Panc1 (cell line): ENCODE measurements at regions not wholly inside any gene's neighbourhood (a gene's known extent, or its start where the extent isn't known, plus 50 kb on each side); places are given as distances from the start of the nearest gene placed in this dataset.

Experiments
- ATAC-seq: fragments of 200-7000 bp; cut with Tn5 transposase; 2 replicates; pipeline ENCODE4 v1.9.1; 2020; ENCODE audit warnings: mild to moderate bottlenecking, moderate library complexity
- BruUV-seq: library from RNA; stranded (reverse); fragments of 400-500 nt; replicated peaks from 2 replicates; lab custom pipeline; 2021; lab: Mats Ljungman, UMichigan
- CTCF ChIA-PET: fragments of 300-600 bp; sonication (Branson Sonifier 250); formaldehyde crosslinking; loops from one replicate; lab custom pipeline; 2022; ENCODE audit warnings: antibody characterized with exemption; lab: Charles Lee
- POLR2A ChIA-PET: fragments of 300-600 bp; sonication (Branson Sonifier 250); formaldehyde crosslinking; loops from one replicate; lab custom pipeline; 2022; ENCODE audit warnings: antibody characterized with exemption; lab: Charles Lee
- DNase-seq: peaks from one replicate; pipeline ENCODE4 v3.0.0-alpha.2; 2010; ENCODE audit warnings: low read depth, low spot score
- H3K27ac ChIP-seq: 2 replicates; pipeline ENCODE4 v1.5.1; 2011; ENCODE audit warnings: mild to moderate bottlenecking, low read length, inconsistent platforms
- H3K27me3 ChIP-seq: fragments of 200-500 bp; sonication (Bioruptor generic); 2 replicates; pipeline ENCODE4 v1.6.0; 2014; ENCODE audit warnings: low read length, inconsistent platforms; ENCODE audit not compliant: control insufficient read depth, insufficient read depth
- H3K36me3 ChIP-seq: fragments of 200-500 bp; sonication (Bioruptor generic); 2 replicates; pipeline ENCODE4 v1.5.1; 2014; ENCODE audit warnings: inconsistent platforms, mild to moderate bottlenecking, low read length, moderate library complexity; ENCODE audit not compliant: control insufficient read depth, insufficient read depth
- H3K4me1 ChIP-seq: 2 replicates; pipeline ENCODE4 v1.5.1; 2011; ENCODE audit warnings: inconsistent platforms, mild to moderate bottlenecking, low read length, moderate library complexity; ENCODE audit not compliant: control insufficient read depth, insufficient read depth
- H3K4me3 ChIP-seq, 2 experiments: 2 replicates each; pipeline ENCODE4 v1.5.1; 2011 to 2012; ENCODE audit warnings: low read depth in 2 of 2, low read length in 2 of 2, mild to moderate bottlenecking in 2 of 2, inconsistent platforms in 1 of 2, moderate library complexity in 1 of 2
- H3K9me3 ChIP-seq: fragments of 200-500 bp; sonication (Bioruptor generic); 2 replicates; pipeline ENCODE4 v1.5.1; 2014; ENCODE audit warnings: low read depth, mild to moderate bottlenecking, inconsistent platforms, low read length, moderate library complexity; ENCODE audit not compliant: control insufficient read depth, insufficient read depth
- POLR2AphosphoS5 ChIP-seq: IDR thresholded peaks from 2 replicates; pipeline ENCODE4 v1.6.1; 2012; ENCODE audit warnings: mild to moderate bottlenecking, low read depth, low read length, moderate library complexity
- SIN3A ChIP-seq: IDR thresholded peaks from 2 replicates; pipeline ENCODE4 v1.6.1; 2012; ENCODE audit warnings: low read depth, mild to moderate bottlenecking, low read length, moderate library complexity, borderline replicate concordance; ENCODE audit not compliant: insufficient read depth
- TCF7L2 ChIP-seq: IDR thresholded peaks from 2 replicates; pipeline ENCODE4 v1.6.1; 2011; ENCODE audit warnings: mild to moderate bottlenecking, low read depth, low read length, inconsistent platforms
- in situ Hi-C: cut with HindIII; loops from 2 replicates; pipeline ENCODE4 v1.10.0; 2016; ENCODE audit warnings: low sequenced_read_pairs, low pct_unique_long_range_greater_than_20kb
- intact Hi-C: fragments of 100-400 bp; cut with micrococcal nuclease; formaldehyde crosslinking; loops from one replicate; pipeline ENCODE4 v1.10.0; 2022; ENCODE audit not compliant: unreplicated experiment
- TF ChIP-seq, protein P1 (sequence below), 2 experiments: IDR thresholded peaks; 2 replicates each; pipeline ENCODE4 v1.6.1; 2011 to 2012; ENCODE audit warnings: low read depth in 2 of 2, control low read depth in 1 of 2, low read length in 1 of 2, mild to moderate bottlenecking in 1 of 2, moderate library complexity in 1 of 2; ENCODE audit not compliant: insufficient read depth in 1 of 2
- TF ChIP-seq, protein P2 (sequence below): fragments of 450-650 bp; IDR thresholded peaks from 2 replicates; pipeline ENCODE4 v1.5.1; 2017; ENCODE audit warnings: mild to moderate bottlenecking

DNA sequence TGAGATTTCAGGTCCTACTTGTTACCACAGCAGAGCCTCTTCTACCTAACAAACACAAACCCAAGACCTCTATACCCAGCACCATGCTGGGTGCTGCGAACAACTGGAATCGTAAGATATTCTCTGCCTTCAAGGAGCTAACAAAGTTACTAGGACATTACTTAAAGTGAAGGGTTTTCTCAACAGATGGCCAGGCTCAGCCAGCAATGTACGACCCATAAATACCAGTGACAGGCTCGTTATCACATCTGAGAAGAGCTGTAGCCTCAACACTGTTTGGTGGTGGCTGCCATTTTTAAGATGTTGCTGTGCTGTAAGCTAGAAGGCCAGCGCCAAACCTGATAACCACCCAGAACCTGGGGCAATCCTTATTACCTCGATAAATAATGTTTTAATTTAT, 406.5 kb downstream of the KIF16B start:
- Histone ChIP-seq H3K9me3 (no peaks in the 10 kb centered on the region), H3K4me3 (no peak overlapping the region), H3K36me3 (no peaks in the 10 kb centered on the region), H3K27me3 (no peaks in the 10 kb centered on the region), H3K4me1 (no peaks in the 10 kb centered on the region), H3K27ac (no peak overlapping the region)
- TF ChIP-seq POLR2AphosphoS5: no peak
- ChIA-PET CTCF (no interaction called here), POLR2A (no interaction called here)
- no TSS peak for BruUV-seq
- DNase-seq: no peak
- ATAC-seq: no peak
- in situ Hi-C loops (no loop called here), intact Hi-C loops (no loop called here)

DNA sequence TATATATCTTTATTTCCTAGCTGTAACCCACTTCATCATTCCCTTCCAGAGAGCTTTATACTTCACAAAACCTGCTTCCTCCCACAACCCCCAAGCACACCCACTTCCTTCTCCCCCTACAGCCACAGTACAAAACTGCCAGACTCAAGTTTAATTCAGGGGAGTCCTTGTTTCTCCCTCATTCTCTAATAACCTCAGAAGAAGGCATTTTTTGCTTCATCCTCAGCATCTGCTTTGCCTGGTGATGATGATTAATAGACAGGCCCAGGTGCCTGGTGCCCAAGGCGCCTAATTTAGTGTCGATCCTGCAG, 414.3 kb downstream of the KIF16B start:
- DNase-seq (no peak), ATAC-seq (no peak)
- no peak overlapping the region for H3K27ac ChIP-seq
- in situ Hi-C loops: no loop called here
- no peaks in the 10 kb centered on the region for H3K4me1 ChIP-seq
- H3K27me3 ChIP-seq: no peaks in the 10 kb centered on the region
- no peak overlapping the region for H3K4me3 ChIP-seq
- BruUV-seq: no TSS peak
- H3K9me3 ChIP-seq: 0 out of 2 replicates have a peak, but pooled peaks cover 1% of the 10 kb centered on the region
- no peaks in the 10 kb centered on the region for H3K36me3 ChIP-seq
- TF ChIP-seq POLR2AphosphoS5 (no peak), TCF7L2 (no peak)
- TF ChIP-seq, protein P1, sequence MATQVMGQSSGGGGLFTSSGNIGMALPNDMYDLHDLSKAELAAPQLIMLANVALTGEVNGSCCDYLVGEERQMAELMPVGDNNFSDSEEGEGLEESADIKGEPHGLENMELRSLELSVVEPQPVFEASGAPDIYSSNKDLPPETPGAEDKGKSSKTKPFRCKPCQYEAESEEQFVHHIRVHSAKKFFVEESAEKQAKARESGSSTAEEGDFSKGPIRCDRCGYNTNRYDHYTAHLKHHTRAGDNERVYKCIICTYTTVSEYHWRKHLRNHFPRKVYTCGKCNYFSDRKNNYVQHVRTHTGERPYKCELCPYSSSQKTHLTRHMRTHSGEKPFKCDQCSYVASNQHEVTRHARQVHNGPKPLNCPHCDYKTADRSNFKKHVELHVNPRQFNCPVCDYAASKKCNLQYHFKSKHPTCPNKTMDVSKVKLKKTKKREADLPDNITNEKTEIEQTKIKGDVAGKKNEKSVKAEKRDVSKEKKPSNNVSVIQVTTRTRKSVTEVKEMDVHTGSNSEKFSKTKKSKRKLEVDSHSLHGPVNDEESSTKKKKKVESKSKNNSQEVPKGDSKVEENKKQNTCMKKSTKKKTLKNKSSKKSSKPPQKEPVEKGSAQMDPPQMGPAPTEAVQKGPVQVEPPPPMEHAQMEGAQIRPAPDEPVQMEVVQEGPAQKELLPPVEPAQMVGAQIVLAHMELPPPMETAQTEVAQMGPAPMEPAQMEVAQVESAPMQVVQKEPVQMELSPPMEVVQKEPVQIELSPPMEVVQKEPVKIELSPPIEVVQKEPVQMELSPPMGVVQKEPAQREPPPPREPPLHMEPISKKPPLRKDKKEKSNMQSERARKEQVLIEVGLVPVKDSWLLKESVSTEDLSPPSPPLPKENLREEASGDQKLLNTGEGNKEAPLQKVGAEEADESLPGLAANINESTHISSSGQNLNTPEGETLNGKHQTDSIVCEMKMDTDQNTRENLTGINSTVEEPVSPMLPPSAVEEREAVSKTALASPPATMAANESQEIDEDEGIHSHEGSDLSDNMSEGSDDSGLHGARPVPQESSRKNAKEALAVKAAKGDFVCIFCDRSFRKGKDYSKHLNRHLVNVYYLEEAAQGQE (IDR thresholded peaks at IDR 0.05; ENCODE audit: insufficient read depth in 1 of 2, low read depth in 2 of 2, low read length in 1 of 2): no peak
- ChIA-PET POLR2A (no interaction called here), CTCF (no interaction called here)
- intact Hi-C loops: no loop called here

DNA sequence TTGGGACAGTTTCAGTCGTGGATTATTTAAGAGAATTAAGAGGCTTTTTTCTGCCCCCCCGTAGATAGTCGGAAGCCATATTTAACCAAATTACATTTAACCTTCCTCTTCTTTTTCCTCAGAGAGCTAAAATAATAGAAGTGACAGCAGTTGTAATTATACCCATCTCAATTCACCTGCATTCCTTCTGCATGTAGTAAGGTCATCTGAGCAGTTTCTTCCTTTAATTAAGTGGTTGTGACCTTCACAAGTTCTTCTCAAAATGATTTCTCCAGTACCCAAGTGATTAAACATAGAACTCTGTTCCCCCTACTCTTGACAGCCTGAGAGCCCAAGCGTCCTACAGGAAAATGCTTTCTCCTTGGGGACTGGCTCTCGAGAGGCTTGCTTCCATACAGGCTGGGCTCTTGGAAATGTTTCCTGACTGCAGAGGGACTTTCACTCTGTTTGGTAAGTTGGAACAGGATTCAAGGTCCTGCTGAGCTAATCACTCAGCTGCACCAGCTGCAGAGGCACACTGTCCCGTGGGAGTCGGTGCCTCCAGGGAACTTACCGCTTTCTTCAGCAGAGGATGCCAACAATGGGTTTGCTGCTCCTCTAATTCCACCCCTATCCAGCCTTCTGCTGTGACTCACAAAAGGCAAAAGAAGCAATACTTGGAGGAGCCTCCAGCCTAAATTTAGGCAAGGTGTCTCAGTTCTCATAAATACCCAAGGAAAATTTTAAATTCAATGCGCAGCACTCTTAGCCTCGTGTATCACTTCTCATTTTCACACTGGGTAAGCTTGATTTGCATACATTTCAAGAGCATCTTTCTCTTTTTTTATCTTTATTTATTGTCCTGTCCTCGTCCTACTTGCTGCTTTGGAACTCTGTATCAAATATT, 414.9 kb downstream of the KIF16B start:
- no peaks in the 10 kb centered on the region for H3K4me1 ChIP-seq
- H3K27ac ChIP-seq: no peak overlapping the region
- TF ChIP-seq, protein P1 (IDR thresholded peaks at IDR 0.05; ENCODE audit: insufficient read depth in 1 of 2, low read depth in 2 of 2, low read length in 1 of 2): no peak
- TF ChIP-seq SIN3A (no peak), TCF7L2 (no peak), POLR2AphosphoS5 (no peak)
- TF ChIP-seq, protein P2, sequence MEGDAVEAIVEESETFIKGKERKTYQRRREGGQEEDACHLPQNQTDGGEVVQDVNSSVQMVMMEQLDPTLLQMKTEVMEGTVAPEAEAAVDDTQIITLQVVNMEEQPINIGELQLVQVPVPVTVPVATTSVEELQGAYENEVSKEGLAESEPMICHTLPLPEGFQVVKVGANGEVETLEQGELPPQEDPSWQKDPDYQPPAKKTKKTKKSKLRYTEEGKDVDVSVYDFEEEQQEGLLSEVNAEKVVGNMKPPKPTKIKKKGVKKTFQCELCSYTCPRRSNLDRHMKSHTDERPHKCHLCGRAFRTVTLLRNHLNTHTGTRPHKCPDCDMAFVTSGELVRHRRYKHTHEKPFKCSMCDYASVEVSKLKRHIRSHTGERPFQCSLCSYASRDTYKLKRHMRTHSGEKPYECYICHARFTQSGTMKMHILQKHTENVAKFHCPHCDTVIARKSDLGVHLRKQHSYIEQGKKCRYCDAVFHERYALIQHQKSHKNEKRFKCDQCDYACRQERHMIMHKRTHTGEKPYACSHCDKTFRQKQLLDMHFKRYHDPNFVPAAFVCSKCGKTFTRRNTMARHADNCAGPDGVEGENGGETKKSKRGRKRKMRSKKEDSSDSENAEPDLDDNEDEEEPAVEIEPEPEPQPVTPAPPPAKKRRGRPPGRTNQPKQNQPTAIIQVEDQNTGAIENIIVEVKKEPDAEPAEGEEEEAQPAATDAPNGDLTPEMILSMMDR: no peak
- in situ Hi-C loops (no loop called here), intact Hi-C loops (no loop called here)
- no peaks in the 10 kb centered on the region for H3K27me3 ChIP-seq
- ATAC-seq: no peak
- DNase-seq: no peak
- no peak overlapping the region for H3K4me3 ChIP-seq
- no peaks in the 10 kb centered on the region for H3K36me3 ChIP-seq
- 0 out of 2 replicates have a peak, but pooled peaks cover 4% of the 10 kb centered on the region for H3K9me3 ChIP-seq
- POLR2A ChIA-PET: no interaction called here
- CTCF ChIA-PET: no interaction called here
- BruUV-seq: no TSS peak
